ENCODE measurements at regions not wholly inside any gene's neighbourhood (a gene's known extent, or its start where the extent isn't known, plus 50 kb on each side); places are given as distances from the start of the nearest gene placed in this dataset.

- Mint-ChIP-seq H3K4me3 (no peak overlapping the region), H3K27ac (no peak overlapping the region), H3K4me1 (no peaks in the 10 kb centered on the region), H3K9me3 (peaks cover 1% of the 10 kb centered on the region), H3K36me3 (no peaks in the 10 kb centered on the region), H3K27me3 (peaks cover 16% of the 10 kb centered on the region)
Observed at GRCh38 chr13:39281539-39282150, 243.4 kb downstream of the NHLRC3 start.

GRCh38 chr13:39282400-39282972 lies 244.2 kb downstream of the NHLRC3 start:
- Mint-ChIP-seq H3K4me3 (no peak overlapping the region), H3K9me3 (peaks cover 7% of the 10 kb centered on the region), H3K4me1 (no peaks in the 10 kb centered on the region), H3K27ac (no peak overlapping the region), H3K27me3 (peaks cover 17% of the 10 kb centered on the region), H3K36me3 (peaks cover 2% of the 10 kb centered on the region)

DNA sequence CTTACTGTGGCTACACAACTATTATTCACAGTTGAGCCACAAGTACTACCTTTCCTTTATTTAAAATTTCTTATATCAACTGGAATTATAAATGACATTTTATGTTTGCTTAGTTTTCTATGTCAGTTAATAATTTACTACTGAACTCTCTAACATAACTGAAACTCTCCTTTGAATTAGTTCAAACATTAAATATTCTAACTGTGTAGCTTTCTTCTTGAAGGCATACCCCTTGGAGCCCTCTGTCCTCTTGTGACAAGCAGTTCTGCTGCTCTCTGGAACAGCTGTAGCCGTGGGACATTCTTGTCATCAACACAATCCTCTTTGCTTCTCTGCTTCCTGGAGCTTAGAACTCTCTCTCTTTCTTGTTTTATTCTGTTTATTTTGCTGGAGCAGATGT lies 244.8 kb downstream of the NHLRC3 start:
- Mint-ChIP-seq H3K27me3 (peaks cover 17% of the 10 kb centered on the region), H3K4me1 (no peaks in the 10 kb centered on the region), H3K27ac (no peak overlapping the region), H3K36me3 (peaks cover 2% of the 10 kb centered on the region), H3K9me3 (peaks cover 11% of the 10 kb centered on the region), H3K4me3 (no peak overlapping the region)

GRCh38 chr13:39284801-39285388 lies 246.6 kb downstream of the NHLRC3 start:
- Mint-ChIP-seq H3K4me1 (no peaks in the 10 kb centered on the region), H3K36me3 (peaks cover 2% of the 10 kb centered on the region), H3K27me3 (peaks cover 16% of the 10 kb centered on the region), H3K4me3 (no peak overlapping the region), H3K27ac (no peak overlapping the region), H3K9me3 (peaks cover 18% of the 10 kb centered on the region)
